HCT116 (cell line): ENCODE measurements at regions not wholly inside any gene's neighbourhood (a gene's known extent, or its start where the extent isn't known, plus 50 kb on each side); places are given as distances from the start of the nearest gene placed in this dataset.

Source experiments
- CBX3 ChIP-seq: IDR thresholded peaks from 2 replicates; pipeline ENCODE4 v1.6.1; 2012; ENCODE audit warnings: low read depth
- CTCF ChIP-seq, 3 experiments: fragments of 200-600 bp in 1 of 3; sonication (generic) in 1 of 3; IDR thresholded peaks in 2 of 3; conservative IDR thresholded peaks in 1 of 3; 2 replicates each; pipeline ENCODE4 v1.5.1; 2012 to 2017; ENCODE audit warnings: low read depth in 2 of 3, low read length in 2 of 3, antibody characterized with exemption in 1 of 3, borderline replicate concordance in 1 of 3, control low read depth in 1 of 3, mild to moderate bottlenecking in 1 of 3, mixed read lengths in 1 of 3, mixed run types in 1 of 3, moderate library complexity in 1 of 3; ENCODE audit not compliant: insufficient read depth in 1 of 3
- JUND ChIP-seq: IDR thresholded peaks from 2 replicates; pipeline ENCODE4 v1.6.1; 2012
- POLR2A ChIP-seq: IDR thresholded peaks from 2 replicates; pipeline ENCODE4 v1.7.0; 2011; ENCODE audit warnings: borderline replicate concordance; ENCODE audit not compliant: insufficient read depth, insufficient read length; ENCODE audit errors: extremely low read depth
- REST ChIP-seq: IDR thresholded peaks from 2 replicates; pipeline ENCODE4 v1.6.1; 2012; ENCODE audit warnings: low read depth
- SIN3A ChIP-seq: IDR thresholded peaks from 2 replicates; pipeline ENCODE4 v1.6.1; 2012; ENCODE audit warnings: low read depth

GRCh38 chr3:59456852-59457485 is 407.1 kb upstream of the CFAP20DC start:
- TF ChIP-seq CTCF (IDR thresholded peaks at IDR 0.05 in 2 of 3, conservative IDR thresholded peaks at IDR 0.05 in 1 of 3; ENCODE audit: borderline replicate concordance in 1 of 3, insufficient read depth in 1 of 3, low read depth in 2 of 3, low read length in 2 of 3) (no peak), SIN3A (no peak), POLR2A (no peak), REST (no peak), JUND (no peak), CBX3 (no peak)
